NT2/D1 (cell line): ENCODE measurements at regions not wholly inside any gene's neighbourhood (a gene's known extent, or its start where the extent isn't known, plus 50 kb on each side); places are given as distances from the start of the nearest gene placed in this dataset.

Experiments
- SUZ12 ChIP-seq: IDR thresholded peaks from 2 replicates; pipeline ENCODE4 v1.6.1; 2011; ENCODE audit not compliant: insufficient read length, insufficient read depth; ENCODE audit errors: extremely low read depth
- YY1 ChIP-seq: IDR thresholded peaks from 2 replicates; pipeline ENCODE4 v1.6.1; 2011; ENCODE audit not compliant: insufficient read length, insufficient read depth
- ZNF274 ChIP-seq: IDR thresholded peaks from 2 replicates; pipeline ENCODE4 v1.6.1; 2011; ENCODE audit warnings: mild to moderate bottlenecking, low read depth, low read length

DNA sequence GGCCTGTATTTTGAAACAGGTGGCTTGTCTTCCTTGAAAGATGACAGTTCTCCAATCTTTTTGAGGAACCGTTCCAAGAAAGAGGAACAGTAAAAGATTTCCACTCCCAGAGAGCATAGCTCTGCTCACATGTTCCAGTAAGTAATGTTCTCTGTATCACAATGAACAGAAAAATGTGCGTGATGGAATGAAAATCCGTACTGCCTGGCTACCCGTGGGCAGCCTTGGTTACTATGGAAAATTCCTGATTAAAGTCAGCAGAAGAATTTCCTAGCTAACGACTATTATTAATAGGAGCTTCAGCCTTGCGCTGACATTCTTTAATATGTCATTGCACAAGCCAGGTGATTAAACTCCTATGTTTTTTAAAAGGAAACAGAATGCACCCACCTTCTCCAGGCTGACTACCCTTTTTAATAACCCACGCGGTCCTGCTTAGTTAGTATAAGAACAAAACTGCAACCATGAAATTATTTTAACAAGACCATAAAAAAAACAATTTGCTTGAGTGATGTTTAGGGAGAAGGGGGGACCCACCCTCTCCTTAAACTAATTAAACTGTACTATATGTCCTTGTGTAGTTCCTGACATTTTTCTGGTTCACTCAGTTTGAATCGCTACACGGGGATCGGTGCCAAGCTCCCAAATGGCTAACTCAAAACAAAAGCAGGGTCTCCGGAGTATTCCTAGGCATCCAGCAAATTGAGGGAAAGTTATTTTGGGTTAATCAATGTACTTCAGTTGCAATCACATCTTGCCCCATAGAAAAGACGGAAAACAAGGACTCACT, 54.8 kb upstream of the CPEB4 start:
- TF ChIP-seq ZNF274, result no peak
- no peak for TF ChIP-seq SUZ12
- no peak for TF ChIP-seq YY1
